SW 1271 (cell line): ENCODE measurements at regions not wholly inside any gene's neighbourhood (a gene's known extent, or its start where the extent isn't known, plus 50 kb on each side); places are given as distances from the start of the nearest gene placed in this dataset.

Experiments used
- DNase-seq, 2 experiments: peaks; one replicate each; lab custom pipeline; 2025; lab: John Stamatoyannopoulos, UW

DNA sequence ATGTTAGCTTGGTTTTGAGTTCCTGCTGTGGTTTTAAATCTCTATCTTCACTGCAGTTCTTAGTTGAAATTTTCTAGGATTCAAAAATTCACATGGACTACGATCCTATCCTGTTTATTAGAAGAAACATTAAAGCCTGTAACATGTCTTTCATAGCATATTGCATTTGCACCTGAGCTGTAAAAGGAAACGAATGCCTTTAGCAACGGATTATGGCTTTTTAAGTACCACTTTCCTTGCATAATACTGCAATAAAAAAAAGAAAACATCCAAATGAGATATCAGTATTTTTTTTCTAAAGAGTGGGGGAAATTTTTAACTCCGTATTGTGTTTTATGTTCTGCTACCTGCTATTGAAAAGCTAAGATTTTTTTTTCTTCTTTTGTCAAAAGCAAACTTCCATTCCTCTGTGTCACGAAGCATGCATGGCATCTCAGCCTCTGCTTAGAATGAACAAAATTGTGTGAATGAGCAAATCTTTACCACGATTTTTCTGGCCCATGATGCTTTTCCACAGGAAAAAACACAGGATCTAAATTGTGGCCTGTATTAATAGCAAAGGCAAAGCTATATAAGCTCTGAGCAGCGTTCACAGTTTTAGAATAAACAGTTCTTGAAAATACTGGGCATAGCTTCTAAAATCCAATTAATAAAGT lies 110.0 kb upstream of the CDIN1 start:
- DNase-seq = no peak

DNA sequence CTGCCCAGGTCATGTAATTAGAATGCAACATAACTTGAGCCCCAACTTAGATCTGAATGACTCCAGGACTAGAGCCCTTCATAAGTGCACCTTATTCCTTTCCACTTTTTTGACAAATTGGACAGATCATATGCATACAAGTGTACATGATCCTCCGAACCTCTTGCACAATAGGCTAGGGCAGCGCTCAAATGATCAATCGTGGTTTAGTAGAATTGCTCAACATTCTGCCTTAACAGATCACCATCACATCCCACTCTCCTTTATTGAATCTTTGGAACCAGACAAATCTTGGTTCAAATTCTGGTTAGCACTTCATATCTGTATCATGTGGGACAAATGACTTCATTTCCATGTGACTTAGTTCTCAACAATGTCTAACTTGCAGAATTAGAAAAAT lies 106.8 kb upstream of the CDIN1 start:
- DNase-seq = no peak

DNA sequence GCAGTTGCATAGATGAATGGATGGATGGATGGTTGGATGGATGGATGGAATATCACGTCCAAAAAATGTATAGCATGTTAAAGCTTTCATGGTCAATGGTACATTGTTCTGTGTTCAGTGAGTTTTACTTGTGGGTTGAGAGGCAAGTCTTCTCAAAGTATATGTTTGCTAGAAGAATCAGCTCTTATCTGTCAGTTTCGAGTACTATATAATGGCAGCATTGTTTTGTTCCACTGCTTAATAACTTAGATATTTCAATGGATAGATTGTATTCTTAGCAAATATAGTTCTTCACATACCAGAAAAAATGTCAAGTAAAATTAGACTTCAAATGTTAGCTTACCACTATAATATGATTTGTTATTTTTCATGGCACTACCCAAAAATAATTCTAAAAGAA lies 100.9 kb upstream of the CDIN1 start:
- DNase-seq = no peak

DNA sequence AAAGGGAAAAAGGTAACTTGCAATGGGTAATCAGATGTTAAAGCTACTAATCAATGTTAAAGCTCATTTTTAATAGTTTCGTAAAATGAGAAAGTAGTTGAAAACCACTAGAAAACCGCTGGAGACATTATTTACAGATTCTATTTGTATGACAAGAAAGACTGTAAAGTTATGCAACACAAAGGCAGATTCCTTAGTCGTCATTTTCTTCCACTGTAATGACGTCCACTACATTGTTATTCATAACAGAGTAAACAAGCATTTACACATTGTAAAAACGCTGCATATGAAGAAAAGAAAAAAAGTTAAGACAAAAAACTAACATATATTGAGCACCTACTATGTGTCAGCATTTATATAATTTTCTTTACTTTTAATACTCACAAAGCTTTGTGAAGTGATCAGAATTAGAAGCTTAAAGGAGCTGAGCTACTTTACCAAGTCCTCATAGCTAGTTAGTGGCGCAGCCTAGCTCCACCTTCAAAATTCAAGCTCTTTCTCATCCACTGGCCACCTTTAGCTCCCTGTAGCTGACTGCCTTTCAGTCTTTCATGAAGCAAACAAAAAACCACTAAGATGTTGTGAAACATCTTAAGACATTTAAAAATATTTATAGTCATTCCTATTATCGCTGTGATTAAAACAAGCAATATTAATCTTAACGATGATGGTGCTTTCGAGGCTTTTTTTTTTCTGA lies 100.1 kb upstream of the CDIN1 start:
- no peak for DNase-seq

DNA sequence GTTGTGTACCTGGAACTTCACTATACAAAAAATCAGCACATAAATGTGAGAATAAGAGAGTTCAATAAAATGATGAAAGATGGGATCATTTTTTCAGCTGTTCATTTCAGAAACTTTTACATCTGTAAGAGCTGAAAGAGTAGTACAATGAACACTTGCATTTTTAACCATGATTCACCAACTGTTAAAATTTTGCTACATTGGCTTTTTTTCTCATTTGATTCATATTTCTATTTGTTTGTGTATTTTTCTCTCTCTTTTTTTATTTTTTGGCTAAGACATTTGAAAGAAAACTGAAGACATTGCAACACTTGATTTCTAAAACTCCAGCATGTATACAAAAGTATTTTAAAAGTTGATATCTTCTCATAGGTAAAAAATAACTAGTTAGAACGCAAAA lies 98.3 kb upstream of the CDIN1 start:
- no peak for DNase-seq

DNA sequence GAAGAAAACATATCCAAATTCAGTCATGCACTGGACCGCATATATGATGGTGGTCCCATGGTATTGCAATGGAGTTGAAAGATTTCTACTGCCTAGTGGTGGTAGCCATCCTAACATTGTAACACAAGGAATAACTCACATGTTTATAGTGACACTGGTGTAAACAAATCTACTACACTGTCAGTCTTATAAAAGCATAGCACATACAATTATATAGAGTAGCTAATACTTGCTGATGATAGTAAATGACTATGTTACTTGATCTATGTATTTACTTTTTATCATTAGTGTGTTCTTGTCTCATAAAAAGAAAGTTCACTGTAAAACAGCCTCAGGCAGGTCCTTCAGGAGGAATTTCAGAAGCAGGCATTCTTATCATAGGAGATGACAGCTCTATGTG lies 96.0 kb upstream of the CDIN1 start:
- DNase-seq = no peak

DNA sequence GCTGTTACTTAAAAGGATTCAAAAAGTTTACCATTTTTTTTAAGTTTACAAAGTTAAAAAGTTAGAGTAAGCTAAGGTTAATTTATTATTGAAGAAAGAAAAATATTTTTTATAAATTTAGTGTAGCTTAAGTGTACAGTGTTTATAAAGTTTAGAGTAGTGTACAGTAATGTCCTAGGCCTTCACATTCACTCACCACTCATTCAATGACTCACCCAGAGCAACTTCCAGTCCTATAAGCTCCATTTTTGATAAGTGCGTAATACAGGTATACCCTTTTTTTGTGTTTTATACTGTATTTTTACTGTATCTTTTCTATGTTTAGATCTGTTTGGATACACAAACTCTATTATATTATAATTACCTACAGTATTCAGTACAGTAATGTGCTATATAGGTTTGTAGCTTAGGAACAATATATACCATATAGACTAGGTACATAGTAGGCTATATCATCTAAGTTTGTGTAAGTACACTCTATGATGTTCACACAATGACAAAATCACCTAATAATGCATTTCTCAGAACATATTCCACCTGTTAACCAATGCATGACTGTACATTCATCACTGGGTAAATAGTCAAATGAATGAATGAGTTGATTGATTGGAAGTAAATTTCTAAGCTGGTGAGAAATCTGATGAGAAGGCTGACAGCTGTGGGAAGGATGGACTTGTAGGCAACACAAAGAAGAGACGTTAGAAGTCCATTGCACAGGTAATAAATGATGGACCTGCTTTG lies 95.2 kb upstream of the CDIN1 start:
- DNase-seq = no peak

DNA sequence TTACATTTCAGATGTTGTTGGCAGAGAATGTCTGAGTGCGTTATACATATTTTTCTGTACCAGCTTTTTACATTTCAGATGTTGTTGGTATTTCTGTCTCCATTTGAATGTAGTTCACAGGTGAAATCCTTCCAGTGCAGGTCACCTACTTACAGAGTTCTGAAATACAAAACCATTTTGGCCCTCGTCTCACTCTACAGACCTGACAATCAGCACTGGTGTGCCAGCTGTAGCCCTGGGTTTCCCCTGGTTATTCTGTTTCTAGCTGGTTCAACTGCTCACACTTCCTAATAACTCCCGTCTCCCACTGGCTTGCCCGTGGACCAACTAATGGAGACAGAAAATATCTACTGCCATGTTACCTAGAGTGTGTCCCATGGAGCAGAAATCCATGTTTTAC lies 87.5 kb upstream of the CDIN1 start:
- no peak for DNase-seq

DNA sequence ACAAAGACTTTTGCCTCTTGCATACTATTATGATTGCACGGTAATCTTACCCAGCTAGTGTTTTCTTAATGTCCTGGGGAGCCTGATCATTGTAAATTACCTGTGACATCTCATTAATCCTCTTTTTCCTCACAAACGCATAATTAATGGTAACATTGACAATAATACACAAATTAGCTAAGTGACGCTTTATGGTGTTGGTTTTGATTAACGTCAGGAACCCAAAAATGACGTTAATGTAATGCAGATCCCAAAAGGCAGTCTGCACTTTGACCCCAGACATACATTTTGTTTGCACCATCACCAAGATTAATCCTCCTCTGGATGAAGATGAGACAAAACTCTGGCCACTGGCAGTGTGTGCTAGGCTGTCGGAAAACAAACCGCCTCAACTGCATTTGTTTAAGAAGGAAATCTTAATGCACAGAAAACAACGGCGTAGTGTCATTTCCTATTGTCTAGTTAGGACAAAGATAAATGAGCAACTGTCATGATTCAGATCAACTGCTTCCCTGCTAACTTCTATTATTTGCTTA lies 83.9 kb upstream of the CDIN1 start:
- DNase-seq = no peak

DNA sequence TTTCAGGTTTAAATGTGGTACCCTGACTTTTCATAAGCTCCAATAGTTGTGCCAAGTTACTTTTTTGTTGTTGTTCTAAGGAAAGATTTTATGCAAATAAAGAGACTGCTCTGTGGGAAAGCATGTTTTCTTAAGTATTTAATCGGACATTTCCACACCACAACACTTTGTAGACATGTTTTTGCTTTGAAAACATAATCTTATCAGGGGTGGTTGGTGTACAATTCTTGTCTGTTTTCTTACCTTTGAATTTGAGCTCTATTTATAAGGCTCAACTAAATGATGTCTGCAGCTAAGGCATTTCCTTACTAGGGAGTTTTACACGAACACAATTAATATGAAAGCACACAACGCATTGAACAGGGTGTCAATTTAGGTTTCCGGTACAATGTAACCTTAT lies 81.5 kb upstream of the CDIN1 start:
- no peak for DNase-seq

DNA sequence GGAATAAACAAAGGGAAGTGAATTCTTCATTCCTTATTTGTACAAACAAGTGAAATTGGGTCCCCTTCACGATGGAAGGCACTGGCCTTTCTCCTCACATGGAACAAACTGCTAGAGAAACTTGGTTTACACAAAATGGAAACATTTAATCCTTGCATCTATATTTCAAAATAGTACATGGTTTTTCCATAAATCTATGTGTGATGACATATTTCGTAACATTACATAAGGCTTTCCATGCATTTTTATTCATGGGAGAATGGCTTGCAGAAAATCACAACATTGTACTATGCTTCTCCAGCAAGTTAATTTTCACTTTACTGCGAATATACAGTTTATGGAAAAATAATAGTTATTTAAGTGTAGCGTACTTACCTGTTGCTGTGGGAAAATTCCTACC lies 81.0 kb upstream of the CDIN1 start:
- no peak for DNase-seq

DNA sequence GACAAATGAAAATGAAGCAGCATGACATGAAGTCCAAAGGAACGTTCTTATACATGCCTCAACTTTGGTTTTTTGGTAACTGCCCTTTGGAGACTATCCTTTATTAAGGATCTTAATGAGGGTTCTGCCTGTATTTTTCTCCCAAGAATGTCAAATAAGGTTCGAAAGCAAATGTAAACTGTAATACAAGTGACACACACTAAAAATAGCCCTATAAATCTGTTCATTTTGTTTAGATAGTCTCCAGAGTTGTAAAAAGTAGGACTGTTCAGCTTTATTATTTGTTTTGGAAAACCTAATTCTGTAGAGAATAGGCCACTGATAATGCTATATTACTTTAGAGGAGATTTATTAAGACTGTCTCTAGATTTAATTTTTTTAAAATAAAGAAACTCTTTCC lies 80.5 kb upstream of the CDIN1 start:
- no peak for DNase-seq

DNA sequence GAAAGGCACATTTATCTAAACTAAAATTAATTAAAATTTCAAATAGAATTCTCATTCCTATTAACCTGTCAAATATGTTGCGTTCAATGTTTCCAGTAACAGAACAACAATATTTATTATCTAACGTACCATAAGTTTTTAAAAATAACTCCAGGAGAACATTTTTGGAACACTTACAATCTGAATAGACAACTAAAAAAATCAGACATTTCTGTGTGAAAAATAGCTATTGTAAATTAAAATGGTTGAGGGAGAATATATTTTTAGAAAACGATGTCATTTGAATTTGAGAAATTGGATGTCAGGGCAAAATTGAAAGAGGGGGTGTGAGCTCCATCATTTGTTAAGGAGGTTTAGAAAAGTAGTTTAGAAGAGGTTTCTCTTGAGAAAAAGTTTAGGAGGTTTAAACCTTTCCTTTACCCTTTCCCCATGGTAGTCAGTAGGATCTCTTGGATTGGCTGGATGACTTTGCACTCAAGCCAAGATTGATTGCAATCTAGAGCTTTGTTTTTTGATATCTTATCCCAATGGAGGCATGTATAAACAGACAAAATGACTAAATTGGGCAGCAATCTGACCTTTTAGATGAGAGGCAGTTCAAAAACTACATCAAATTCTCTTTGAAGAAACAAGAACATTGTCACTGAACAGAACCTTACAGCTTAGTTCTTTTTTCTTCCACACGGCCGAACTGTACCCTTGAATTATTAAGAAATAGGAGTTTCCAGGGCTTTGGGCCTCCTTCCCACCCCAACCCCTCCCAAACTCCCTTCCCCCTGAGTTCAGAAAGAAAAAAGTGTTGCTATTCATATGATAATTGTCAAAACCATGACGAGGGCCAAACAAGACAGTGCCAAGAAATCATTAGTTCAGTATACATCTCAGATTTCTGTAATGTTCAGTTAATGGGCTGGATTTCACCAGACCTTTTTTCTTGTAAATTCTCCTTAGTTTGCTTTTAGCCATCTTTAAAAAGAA lies 79.7 kb upstream of the CDIN1 start:
- DNase-seq = no peak

DNA sequence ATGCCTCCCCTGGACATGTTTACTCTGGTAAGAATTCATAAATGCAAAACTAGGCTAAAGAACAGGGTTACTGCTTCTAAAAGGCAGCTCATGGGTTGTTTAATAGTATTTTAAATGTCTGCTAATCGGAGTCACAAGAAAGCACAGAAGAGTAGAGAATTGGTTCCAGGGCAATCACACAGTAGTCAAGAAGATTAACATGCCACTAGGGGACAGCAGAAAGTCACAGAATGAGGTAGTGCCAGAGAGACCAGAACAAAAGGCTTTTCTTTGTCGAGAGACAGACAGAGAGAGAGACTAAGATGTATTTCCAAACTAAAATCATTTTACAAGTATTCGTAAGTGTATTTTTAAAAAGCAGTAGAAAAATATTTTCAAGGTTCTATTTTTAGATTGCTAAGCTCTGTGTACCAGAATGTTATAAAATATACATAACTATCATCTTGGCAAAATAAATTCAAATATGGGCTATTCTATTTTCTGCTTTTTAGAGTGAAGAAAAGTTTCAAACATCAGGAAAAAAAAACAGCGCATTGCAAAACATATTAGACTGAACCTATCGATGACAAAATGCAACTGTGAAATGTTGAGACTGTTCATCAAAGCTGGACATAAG lies 78.3 kb upstream of the CDIN1 start:
- DNase-seq = peak; percentile 2 to 66

DNA sequence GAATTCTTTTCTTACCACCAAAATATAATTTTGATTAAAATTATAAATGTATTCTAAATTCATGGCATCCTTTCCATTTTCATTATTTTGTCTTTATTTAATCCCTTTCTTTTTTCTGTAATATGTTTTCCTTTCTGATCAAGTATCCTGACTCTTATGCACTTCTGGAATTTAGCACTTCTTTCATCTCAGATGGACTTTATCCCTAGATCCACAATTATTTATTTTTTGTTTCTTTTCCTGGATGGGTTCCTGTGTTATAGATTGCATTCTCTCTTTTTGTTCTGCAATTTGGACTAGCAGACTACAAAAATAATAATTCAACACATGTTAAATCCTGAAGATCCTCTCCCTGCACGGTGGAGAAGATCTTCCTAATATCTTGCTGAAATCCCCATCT lies 76.9 kb upstream of the CDIN1 start:
- DNase-seq = no peak

DNA sequence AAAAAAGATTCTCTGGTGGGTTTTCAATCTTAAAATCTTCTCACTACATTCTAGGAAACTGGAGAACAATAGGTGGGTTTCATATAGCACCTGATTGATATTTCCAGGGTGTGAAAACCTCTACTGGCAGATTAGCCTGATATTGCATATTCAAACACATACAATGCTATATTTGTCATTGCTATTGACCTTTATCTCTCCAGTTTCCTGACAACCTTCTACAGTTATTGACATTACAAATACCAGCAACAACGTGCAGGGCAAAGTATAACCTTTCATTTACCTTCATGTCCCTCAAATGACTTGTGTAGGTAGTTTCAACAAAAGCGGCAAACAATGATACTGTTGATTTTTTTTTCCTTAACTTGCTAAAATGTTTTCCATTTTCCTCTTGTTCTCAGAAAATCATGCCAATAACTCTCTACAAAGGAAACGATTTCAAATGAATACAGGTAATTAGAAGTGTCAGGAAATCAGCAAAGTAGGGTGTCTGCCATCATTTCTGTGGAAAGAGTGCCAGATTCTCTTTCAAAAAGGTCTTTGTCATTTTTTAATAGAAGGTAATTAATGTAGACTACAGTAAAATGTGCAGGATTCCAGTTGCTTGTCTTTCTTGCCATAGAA lies 72.6 kb upstream of the CDIN1 start:
- DNase-seq = no peak

DNA sequence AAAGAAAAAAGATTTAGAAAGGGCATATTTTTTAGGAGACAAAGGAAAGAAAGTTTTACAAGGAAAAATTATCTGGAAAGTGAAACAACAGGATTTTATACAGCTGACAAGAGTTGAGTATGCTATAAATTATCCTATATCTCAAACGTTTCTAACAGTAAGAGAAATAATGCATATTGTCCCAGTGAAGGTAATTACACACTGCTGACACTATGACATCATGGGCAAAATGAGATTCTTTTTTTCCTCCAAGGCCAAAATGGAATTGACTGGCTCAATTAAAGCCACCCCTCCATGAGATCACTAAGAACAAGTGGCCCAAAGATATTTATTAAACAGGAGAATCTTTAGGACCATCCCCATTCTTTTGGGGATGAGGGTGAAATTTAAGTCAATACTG lies 72.0 kb upstream of the CDIN1 start:
- DNase-seq = no peak

DNA sequence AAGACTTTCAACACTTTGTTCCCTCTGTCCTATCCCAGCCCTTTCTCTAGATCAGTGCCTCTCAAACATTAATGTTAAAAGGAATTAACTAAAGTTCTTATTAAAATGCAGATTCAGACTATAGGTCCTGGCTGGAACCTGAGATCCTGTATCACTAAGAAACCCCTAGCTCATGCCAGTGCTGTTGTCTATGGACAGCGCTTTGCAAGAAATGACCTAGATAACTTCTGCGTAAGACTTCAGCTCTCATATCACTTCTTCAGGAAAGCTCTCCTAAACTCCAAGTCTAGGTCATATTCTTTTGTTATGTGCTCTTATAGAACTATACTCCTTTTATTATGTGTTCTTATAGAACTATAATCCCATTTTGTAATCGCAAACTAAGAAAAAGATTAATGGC lies 67.8 kb upstream of the CDIN1 start:
- DNase-seq = no peak

DNA sequence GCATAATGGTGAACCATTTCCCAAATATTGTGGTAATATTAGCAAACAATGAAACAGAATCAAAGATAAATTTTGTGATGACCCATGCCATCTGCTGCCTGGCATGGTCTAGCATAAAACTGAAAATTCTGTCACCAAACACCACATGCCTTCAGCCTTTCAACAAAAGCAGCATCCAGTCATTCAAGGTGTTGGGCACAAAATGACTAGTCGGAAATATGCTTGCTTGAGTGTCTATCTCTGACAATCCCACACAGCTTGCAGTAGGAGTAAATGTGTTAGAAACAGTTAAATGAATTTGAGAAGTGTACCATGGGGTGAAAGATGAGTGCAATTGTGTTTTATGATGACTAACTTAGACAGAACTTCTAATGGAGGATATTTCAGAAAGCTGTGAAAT lies 61.7 kb upstream of the CDIN1 start:
- no peak for DNase-seq

DNA sequence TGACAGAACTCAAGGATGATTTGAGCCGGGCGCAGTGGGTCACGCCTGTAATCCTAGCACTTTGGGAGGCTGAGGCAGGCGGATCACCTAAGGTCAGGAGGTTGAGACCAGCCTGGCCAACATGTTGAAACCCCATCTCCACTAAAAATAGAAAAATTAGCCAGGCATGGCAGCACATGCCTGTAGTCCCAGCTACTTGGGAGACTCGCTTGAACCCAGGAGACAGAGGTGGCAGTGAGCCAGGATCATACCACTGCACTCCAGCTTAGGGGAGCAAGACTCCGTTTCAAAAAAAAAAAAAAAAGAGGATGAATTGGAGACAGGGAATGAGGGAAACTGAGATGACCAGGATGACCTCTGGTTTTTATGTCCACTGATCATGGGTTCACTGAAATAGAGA lies 60.4 kb upstream of the CDIN1 start:
- no peak for DNase-seq

DNA sequence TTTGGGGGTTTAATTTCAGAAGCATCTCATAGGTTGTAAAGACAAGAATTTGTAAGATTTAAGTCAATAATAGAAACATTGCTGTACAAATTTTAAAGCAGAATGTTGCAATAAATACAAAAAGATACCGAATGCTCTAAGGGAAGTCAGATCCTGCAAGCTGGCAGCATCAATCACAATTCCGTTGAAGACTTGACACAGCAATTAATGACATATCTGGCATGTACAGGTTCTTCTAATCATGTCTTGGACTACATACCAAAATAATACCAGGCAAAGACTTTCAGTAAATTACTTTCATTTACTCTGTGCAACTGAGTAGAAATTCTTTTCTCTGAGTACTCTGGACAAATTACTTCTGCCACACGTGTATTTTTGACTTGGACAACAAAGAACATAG lies 54.0 kb upstream of the CDIN1 start:
- no peak for DNase-seq
